HFFc6 (cell line): ENCODE measurements at regions not wholly inside any gene's neighbourhood (a gene's known extent, or its start where the extent isn't known, plus 50 kb on each side); places are given as distances from the start of the nearest gene placed in this dataset.

Experiments used
- DNase-seq: peaks from one replicate; pipeline ENCODE4 v3.0.0-alpha.2; 2018
- H3K27ac Mint-ChIP-seq: 2 replicates; pipeline ENCODE4 v1.8.0; 2020; ENCODE audit warnings: mild to moderate bottlenecking, mixed read lengths
- H3K27me3 Mint-ChIP-seq: 2 replicates; pipeline ENCODE4 v1.8.0; 2021; ENCODE audit warnings: mild to moderate bottlenecking, moderate library complexity, mixed read lengths; ENCODE audit not compliant: insufficient read depth
- H3K36me3 Mint-ChIP-seq: 2 replicates; pipeline ENCODE4 v1.8.0; 2021; ENCODE audit warnings: low read depth, mixed read lengths
- H3K4me1 Mint-ChIP-seq: 2 replicates; pipeline ENCODE4 v1.8.0; 2020; ENCODE audit warnings: low read depth, mixed read lengths
- H3K4me3 Mint-ChIP-seq: 2 replicates; pipeline ENCODE4 v1.8.0; 2020; ENCODE audit warnings: mild to moderate bottlenecking, moderate library complexity, mixed read lengths
- H3K9me3 Mint-ChIP-seq: 2 replicates; pipeline ENCODE4 v1.8.0; 2020; ENCODE audit warnings: mild to moderate bottlenecking, mixed read lengths
- TF ChIP-seq, protein P1 (sequence below): fragments of 200-600 bp; sonication (generic); IDR thresholded peaks from 2 replicates; pipeline ENCODE4 v1.5.0; 2021; ENCODE audit warnings: antibody characterized with exemption, mild to moderate bottlenecking

- Mint-ChIP-seq H3K4me1 (peaks cover 25% of the 10 kb centered on the region), H3K27ac (no peak overlapping the region), H3K4me3 (no peak overlapping the region), H3K36me3 (no peaks in the 10 kb centered on the region), H3K27me3 (no peaks in the 10 kb centered on the region; the same call in none of the 2 replicates), H3K9me3 (no peaks in the 10 kb centered on the region)
- no peak for DNase-seq
- TF ChIP-seq, protein P1, sequence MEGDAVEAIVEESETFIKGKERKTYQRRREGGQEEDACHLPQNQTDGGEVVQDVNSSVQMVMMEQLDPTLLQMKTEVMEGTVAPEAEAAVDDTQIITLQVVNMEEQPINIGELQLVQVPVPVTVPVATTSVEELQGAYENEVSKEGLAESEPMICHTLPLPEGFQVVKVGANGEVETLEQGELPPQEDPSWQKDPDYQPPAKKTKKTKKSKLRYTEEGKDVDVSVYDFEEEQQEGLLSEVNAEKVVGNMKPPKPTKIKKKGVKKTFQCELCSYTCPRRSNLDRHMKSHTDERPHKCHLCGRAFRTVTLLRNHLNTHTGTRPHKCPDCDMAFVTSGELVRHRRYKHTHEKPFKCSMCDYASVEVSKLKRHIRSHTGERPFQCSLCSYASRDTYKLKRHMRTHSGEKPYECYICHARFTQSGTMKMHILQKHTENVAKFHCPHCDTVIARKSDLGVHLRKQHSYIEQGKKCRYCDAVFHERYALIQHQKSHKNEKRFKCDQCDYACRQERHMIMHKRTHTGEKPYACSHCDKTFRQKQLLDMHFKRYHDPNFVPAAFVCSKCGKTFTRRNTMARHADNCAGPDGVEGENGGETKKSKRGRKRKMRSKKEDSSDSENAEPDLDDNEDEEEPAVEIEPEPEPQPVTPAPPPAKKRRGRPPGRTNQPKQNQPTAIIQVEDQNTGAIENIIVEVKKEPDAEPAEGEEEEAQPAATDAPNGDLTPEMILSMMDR, result no peak
Observed at GRCh38 chr2:195458936-195459335, 198.1 kb upstream of the SLC39A10 start.

DNA sequence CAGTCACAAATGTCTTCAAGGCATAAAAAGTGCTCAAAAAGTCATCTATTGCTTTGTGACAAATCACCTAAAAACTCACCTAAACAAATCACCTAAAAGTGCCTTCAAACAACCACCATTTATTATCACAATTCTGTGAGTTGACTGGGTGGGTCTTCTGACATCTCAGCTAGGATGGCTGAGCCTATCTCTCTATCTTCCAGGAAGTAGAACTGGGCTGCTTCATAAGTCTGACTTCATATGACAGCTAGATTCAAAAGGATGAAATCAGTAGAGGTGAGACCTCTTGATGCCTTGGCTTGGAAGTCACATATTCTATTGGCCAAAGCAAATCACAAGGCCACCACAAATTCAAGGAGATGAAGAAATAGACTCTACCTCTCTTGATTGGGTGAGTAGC lies 199.2 kb upstream of the SLC39A10 start:
- no peak for DNase-seq
- peaks cover 25% of the 10 kb centered on the region for H3K4me1 Mint-ChIP-seq
- H3K36me3 Mint-ChIP-seq, result no peaks in the 10 kb centered on the region
- H3K4me3 Mint-ChIP-seq, result no peak overlapping the region
- no peaks in the 10 kb centered on the region for H3K9me3 Mint-ChIP-seq
- H3K27me3 Mint-ChIP-seq, result no peaks in the 10 kb centered on the region; the same call in 1 of the 2 replicates
- TF ChIP-seq, protein P1, result no peak
- no peak overlapping the region for H3K27ac Mint-ChIP-seq

- Mint-ChIP-seq H3K36me3 (no peaks in the 10 kb centered on the region), H3K4me1 (peaks cover 25% of the 10 kb centered on the region), H3K27ac (no peak overlapping the region), H3K9me3 (no peaks in the 10 kb centered on the region), H3K27me3 (no peaks in the 10 kb centered on the region; the same call in 1 of the 2 replicates), H3K4me3 (no peak overlapping the region)
- TF ChIP-seq, protein P1, result no peak
- DNase-seq, result no peak
Observed at GRCh38 chr2:195456771-195457170, 200.3 kb upstream of the SLC39A10 start.

- no peaks in the 10 kb centered on the region; the same call in 1 of the 2 replicates for H3K27me3 Mint-ChIP-seq
- peaks cover 26% of the 10 kb centered on the region for H3K4me1 Mint-ChIP-seq
- no peak for DNase-seq
- H3K27ac Mint-ChIP-seq, result no peak overlapping the region
- TF ChIP-seq, protein P1, result no peak
- no peak overlapping the region for H3K4me3 Mint-ChIP-seq
- no peaks in the 10 kb centered on the region for H3K36me3 Mint-ChIP-seq
- no peaks in the 10 kb centered on the region for H3K9me3 Mint-ChIP-seq
Observed at GRCh38 chr2:195451160-195451559, 205.9 kb upstream of the SLC39A10 start.

GRCh38 chr2:195450552-195451113 lies 206.4 kb upstream of the SLC39A10 start:
- no peaks in the 10 kb centered on the region for H3K36me3 Mint-ChIP-seq
- H3K27ac Mint-ChIP-seq, result no peak overlapping the region
- H3K9me3 Mint-ChIP-seq, result no peaks in the 10 kb centered on the region
- DNase-seq, result no peak
- TF ChIP-seq, protein P1, result no peak
- no peaks in the 10 kb centered on the region; the same call in 1 of the 2 replicates for H3K27me3 Mint-ChIP-seq
- no peak overlapping the region for H3K4me3 Mint-ChIP-seq
- H3K4me1 Mint-ChIP-seq, result peaks cover 32% of the 10 kb centered on the region
